H1 (cell line): ENCODE measurements at regions not wholly inside any gene's neighbourhood (a gene's known extent, or its start where the extent isn't known, plus 50 kb on each side); places are given as distances from the start of the nearest gene placed in this dataset.

Experiments used
- CTCF ChIA-PET: fragments of 300-600 bp; sonication (Branson Sonifier 250); formaldehyde crosslinking; loops from one replicate; lab custom pipeline; 2021; ENCODE audit not compliant: partially characterized antibody; lab: Charles Lee
- POLR2A ChIA-PET: fragments of 300-600 bp; sonication (Branson Sonifier 250); formaldehyde crosslinking; loops from one replicate; lab custom pipeline; 2021; ENCODE audit warnings: inconsistent platforms; ENCODE audit not compliant: partially characterized antibody; lab: Charles Lee
- DNase-seq, 2 experiments: peaks; one replicate each; pipeline versions ENCODE4 v3.0.0 to v3.0.0-alpha.2; 2010 to 2022; ENCODE audit warnings: low spot score in 2 of 2, low read depth in 1 of 2, mixed read lengths in 1 of 2
- FAIRE-seq: peaks from 2 replicates; lab custom pipeline; 2011; peaks lifted over from hg19 to GRCh38; lab: Jason Lieb, UNC
- H2AFZ ChIP-seq: 2 replicates; pipeline ENCODE4 v1.8.1; 2012; ENCODE audit warnings: low read length, inconsistent platforms
- H2AK5ac ChIP-seq: 2 replicates; pipeline ENCODE4 v1.6.1; 2013; ENCODE audit warnings: low read depth, low read length
- H2BK120ac ChIP-seq: replicated peaks from 2 replicates; pipeline ENCODE3; 2013; ENCODE audit warnings: low read depth, low read length, inconsistent platforms
- H2BK12ac ChIP-seq: 2 replicates; pipeline ENCODE4 v1.6.1; 2013; ENCODE audit warnings: low read depth, low read length
- H2BK15ac ChIP-seq: 2 replicates; pipeline ENCODE4 v1.6.1; 2013; ENCODE audit warnings: low read length
- H2BK20ac ChIP-seq: 2 replicates; pipeline ENCODE4 v1.6.1; 2013; ENCODE audit warnings: low read length
- H2BK5ac ChIP-seq: 2 replicates; pipeline ENCODE4 v1.6.1; 2013; ENCODE audit warnings: low read depth, low read length
- H3K14ac ChIP-seq: 2 replicates; pipeline ENCODE4 v1.6.1; 2013; ENCODE audit warnings: inconsistent platforms; ENCODE audit not compliant: insufficient read length
- H3K18ac ChIP-seq: 2 replicates; pipeline ENCODE4 v1.6.1; 2013; ENCODE audit warnings: low read length; ENCODE audit errors: extremely low read depth
- H3K23ac ChIP-seq: 2 replicates; pipeline ENCODE4 v1.6.1; 2013; ENCODE audit warnings: inconsistent platforms; ENCODE audit not compliant: insufficient read length
- H3K23me2 ChIP-seq: 2 replicates; pipeline ENCODE4 v1.6.1; 2013; ENCODE audit warnings: low read depth, low read length
- H3K27ac ChIP-seq: 2 replicates; pipeline ENCODE4 v1.6.1; 2011; ENCODE audit warnings: low read depth, low read length, inconsistent platforms
- H3K27me3 ChIP-seq, 4 experiments: replicated peaks in 1 of 4; 1 replicate in 1 of 4; 2 replicates in 3 of 4; pipeline versions ENCODE4 v1.6.1 to v1.8.1; 2011 to 2013; ENCODE audit warnings: low read length in 3 of 4, mild to moderate bottlenecking in 3 of 4, inconsistent platforms in 2 of 4, mixed read lengths in 2 of 4, moderate library complexity in 1 of 4; ENCODE audit not compliant: control insufficient read depth in 3 of 4, insufficient read depth in 3 of 4; ENCODE audit errors: extremely low read depth in 1 of 4
- H3K36me3 ChIP-seq, 4 experiments: 2 replicates each; pipeline versions ENCODE4 v1.6.1 to v1.8.1; 2011 to 2013; ENCODE audit warnings: mild to moderate bottlenecking in 4 of 4, low read length in 3 of 4, moderate library complexity in 2 of 4, control low read depth in 1 of 4, inconsistent platforms in 1 of 4; ENCODE audit not compliant: insufficient read depth in 4 of 4, control insufficient read depth in 2 of 4
- H3K4ac ChIP-seq: replicated peaks from 2 replicates; pipeline ENCODE3; 2013; ENCODE audit warnings: low read length, low read depth, mixed read lengths, inconsistent platforms; ENCODE audit not compliant: insufficient read length
- H3K4me1 ChIP-seq, 4 experiments: replicated peaks in 1 of 4; 1 replicate in 1 of 4; 2 replicates in 3 of 4; pipeline versions ENCODE4 v1.6.1 to v1.8.1; 2011 to 2013; ENCODE audit warnings: low read length in 3 of 4, inconsistent platforms in 2 of 4, mixed read lengths in 1 of 4; ENCODE audit not compliant: insufficient read depth in 4 of 4, control insufficient read depth in 3 of 4
- H3K4me2 ChIP-seq, 2 experiments: 2 replicates each; pipeline versions ENCODE4 v1.6.1 to v1.8.1; 2011 to 2013; ENCODE audit warnings: low read depth in 2 of 2, low read length in 2 of 2, control low read depth in 1 of 2, inconsistent platforms in 1 of 2, mild to moderate bottlenecking in 1 of 2; ENCODE audit not compliant: insufficient read depth in 1 of 2
- H3K4me3 ChIP-seq, 4 experiments: fragments of 200-600, 300-600 bp in 1 of 4; sonication (generic), shearing (Covaris generic), sonication (Bioruptor Twin) in 1 of 4; 2 replicates each; pipeline versions ENCODE4 v1.5.1 to v1.8.1; 2011 to 2016; ENCODE audit warnings: low read length in 4 of 4, low read depth in 3 of 4, control low read depth in 2 of 4, inconsistent platforms in 2 of 4, mild to moderate bottlenecking in 2 of 4, mixed read lengths in 1 of 4, moderate library complexity in 1 of 4; ENCODE audit not compliant: insufficient read depth in 2 of 4; ENCODE audit errors: extremely low read depth in 1 of 4
- H3K56ac ChIP-seq: replicated peaks from 2 replicates; pipeline ENCODE3; 2013; ENCODE audit warnings: low read depth, mild to moderate bottlenecking, mixed read lengths, low read length, inconsistent platforms; ENCODE audit not compliant: insufficient read length
- H3K79me1 ChIP-seq: 2 replicates; pipeline ENCODE4 v1.6.1; 2013; ENCODE audit warnings: low read depth, low read length, control low read depth
- H3K79me2 ChIP-seq, 2 experiments: 2 replicates each; pipeline versions ENCODE4 v1.6.1 to v1.8.1; 2012 to 2013; ENCODE audit warnings: low read length in 2 of 2, mild to moderate bottlenecking in 2 of 2, inconsistent platforms in 1 of 2; ENCODE audit not compliant: insufficient read depth in 2 of 2, control insufficient read depth in 1 of 2
- H3K9ac ChIP-seq, 4 experiments: replicated peaks in 1 of 4; 1 replicate in 1 of 4; 2 replicates in 3 of 4; pipeline versions ENCODE4 v1.6.1 to v1.8.1; 2011 to 2013; ENCODE audit warnings: low read depth in 3 of 4, low read length in 3 of 4, control low read depth in 2 of 4, mild to moderate bottlenecking in 2 of 4, moderate library complexity in 2 of 4, inconsistent platforms in 1 of 4; ENCODE audit errors: extremely low read depth in 1 of 4
- H3K9me3 ChIP-seq, 2 experiments: 2 replicates each; pipeline versions ENCODE4 v1.6.1 to v1.8.1; 2012 to 2013; ENCODE audit warnings: mild to moderate bottlenecking in 2 of 2, moderate library complexity in 2 of 2, control low read depth in 1 of 2, inconsistent platforms in 1 of 2, low read depth in 1 of 2, low read length in 1 of 2, mixed read lengths in 1 of 2; ENCODE audit not compliant: insufficient read depth in 2 of 2
- H4K20me1 ChIP-seq, 2 experiments: replicated peaks in 1 of 2; 2 replicates each; pipeline versions ENCODE3 to v1.8.1; 2011 to 2013; ENCODE audit warnings: inconsistent platforms in 2 of 2, low read length in 2 of 2, mild to moderate bottlenecking in 1 of 2; ENCODE audit not compliant: insufficient read depth in 2 of 2, control insufficient read depth in 1 of 2
- H4K5ac ChIP-seq: 2 replicates; pipeline ENCODE4 v1.6.1; 2013; ENCODE audit warnings: low read length, low read depth, mixed read lengths, inconsistent platforms; ENCODE audit not compliant: insufficient read length
- H4K8ac ChIP-seq: 2 replicates; pipeline ENCODE4 v1.8.0; 2013; ENCODE audit warnings: mild to moderate bottlenecking, moderate library complexity, low read length, inconsistent platforms; ENCODE audit not compliant: insufficient read depth; ENCODE audit errors: extremely low read depth
- H4K91ac ChIP-seq: replicated peaks from 2 replicates; pipeline ENCODE3; 2013; ENCODE audit warnings: low read length, mixed read lengths, inconsistent platforms; ENCODE audit not compliant: insufficient read length
- FOSL1 ChIP-seq: IDR thresholded peaks from 2 replicates; pipeline ENCODE4 v1.6.1; 2011; ENCODE audit warnings: mild to moderate bottlenecking, low read depth, low read length, moderate library complexity; ENCODE audit not compliant: insufficient read depth
- RNF2 ChIP-seq: fragments of 200-900, 300-1000 bp; sonication (generic); IDR thresholded peaks from 2 replicates; pipeline ENCODE4 v1.7.1; 2016; ENCODE audit warnings: borderline replicate concordance, low read depth, mild to moderate bottlenecking, antibody characterized with exemption, low read length; ENCODE audit not compliant: poor library complexity, severe bottlenecking; ENCODE audit errors: missing control alignments
- TBP ChIP-seq: IDR thresholded peaks from 2 replicates; pipeline ENCODE4 v1.6.1; 2011; ENCODE audit warnings: low read depth, low read length, improper control_type of control experiment
- USF2 ChIP-seq: IDR thresholded peaks from 2 replicates; pipeline ENCODE4 v1.6.1; 2011; ENCODE audit warnings: low read length, improper control_type of control experiment
- WGBS, 2 experiments: shearing (Covaris generic) in 1 of 2; methylation state at CpG; one replicate each; pipeline versions ENCODE4 v1.1.6 to v1.1.7; 2013 to 2015; ENCODE audit warnings: low lambda C conversion rate in 2 of 2, mixed read lengths in 2 of 2, inconsistent platforms in 1 of 2, low coverage in 1 of 2, missing lambda C conversion rate in 1 of 2; ENCODE audit not compliant: insufficient replicate concordance in 2 of 2, insufficient coverage in 1 of 2, insufficient read length in 1 of 2; ENCODE audit errors: extremely low coverage in 1 of 2, missing lambda C conversion rate in 1 of 2; 5-methylcytosine and 5-hydroxymethylcytosine counted together

- 88% methylated on average over 3 of the region's 3 CpGs; no CpG with 5 or more reads in 1 of the 2 experiments for WGBS, 2 experiments
- Histone ChIP-seq H4K91ac (no peak overlapping the region), H2AFZ (no peak overlapping the region), H3K27ac (no peak overlapping the region), H2BK20ac (no peak overlapping the region), H3K23ac (no peak overlapping the region), H3K9ac (no peak overlapping the region), H3K4me1 (peaks cover 0 to 6% (median 0%) of the 10 kb centered on the region in 4 experiments; a peak in 1 of 7 replicates), H3K27me3 (no peaks in the 10 kb centered on the region), H3K36me3 (no peaks in the 10 kb centered on the region; a peak in 1 of 8 replicates), H3K4me2 (no peak overlapping the region), H3K79me1 (no peaks in the 10 kb centered on the region), H2BK120ac (no peak overlapping the region), H3K23me2 (no peaks in the 10 kb centered on the region), H4K8ac (no peak overlapping the region), H3K9me3 (no peaks in the 10 kb centered on the region), H3K56ac (no peak overlapping the region), H3K18ac (no peak overlapping the region), H2BK15ac (no peak overlapping the region), H2BK5ac (no peak overlapping the region), H3K4ac (no peak overlapping the region), H2AK5ac (no peak overlapping the region), H3K14ac (no peak overlapping the region), H3K79me2 (no peaks in the 10 kb centered on the region), H2BK12ac (no peak overlapping the region), H3K4me3 (no peak overlapping the region), H4K5ac (no peak overlapping the region), H4K20me1 (no peaks in the 10 kb centered on the region)
- ChIA-PET POLR2A (no interaction called here), CTCF (interaction anchor here (1.3 kb wide), 1 partner anchor 123 kb away, joined by 3 read pairs; no protein-coding TSS in a partner anchor)
- no peak for TF ChIP-seq RNF2
- TF ChIP-seq FOSL1: no peak
- TF ChIP-seq TBP: no peak
- no peak for TF ChIP-seq USF2
- DNase-seq: no peak
- no peak for FAIRE-seq
Measured at GRCh38 chr11:109974523-109974922, 118.7 kb upstream of the ZC3H12C start.
